GM23338 (cell line): ENCODE measurements at regions not wholly inside any gene's neighbourhood (a gene's known extent, or its start where the extent isn't known, plus 50 kb on each side); places are given as distances from the start of the nearest gene placed in this dataset.

Experiments used
- ATAC-seq: fragments of 200-7000 bp; cut with Tn5 transposase; 3 replicates; pipeline ENCODE4 v1.9.1; 2020
- DNase-seq: peaks from one replicate; pipeline ENCODE4 v3.0.0-alpha.2; 2015; ENCODE audit warnings: low spot score
- H2AFZ ChIP-seq: fragments of 200-600 bp; sonication (generic); 2 replicates; pipeline ENCODE4 v1.8.0; 2016; ENCODE audit warnings: antibody characterized with exemption, mild to moderate bottlenecking, moderate library complexity
- H3F3A ChIP-seq: fragments of 200-600 bp; sonication (generic); replicated peaks from 2 replicates; pipeline ENCODE4 v1.8.0; 2017; ENCODE audit warnings: antibody characterized with exemption, mixed run types, low read depth
- H3K27ac ChIP-seq: fragments of 200-600 bp; sonication (generic); 2 replicates; pipeline ENCODE4 v1.6.1; 2016; ENCODE audit warnings: low read depth
- H3K27me3 ChIP-seq: fragments of 200-600 bp; sonication (generic); 2 replicates; pipeline ENCODE4 v1.8.0; 2016; ENCODE audit warnings: mild to moderate bottlenecking, mixed run types, moderate library complexity; ENCODE audit not compliant: insufficient read depth
- H3K36me3 ChIP-seq: fragments of 200-600 bp; sonication (generic); 2 replicates; pipeline ENCODE4 v1.8.0; 2016; ENCODE audit warnings: mild to moderate bottlenecking; ENCODE audit not compliant: insufficient read depth
- H3K4me1 ChIP-seq: fragments of 200-600 bp; sonication (generic); 2 replicates; pipeline ENCODE4 v1.8.0; 2016; ENCODE audit warnings: mild to moderate bottlenecking, moderate library complexity; ENCODE audit not compliant: insufficient read depth
- H3K4me2 ChIP-seq: fragments of 200-600 bp; sonication (generic); 2 replicates; pipeline ENCODE4 v1.7.1; 2017; ENCODE audit warnings: mixed run types
- H3K4me3 ChIP-seq: fragments of 200-600 bp; sonication (generic); 2 replicates; pipeline ENCODE4 v1.6.1; 2016; ENCODE audit warnings: mixed run types
- H3K79me2 ChIP-seq: fragments of 200-600 bp; sonication (generic); replicated peaks from 2 replicates; pipeline ENCODE4 v1.8.0; 2017; ENCODE audit warnings: mild to moderate bottlenecking; ENCODE audit not compliant: insufficient read depth
- H3K9me2 ChIP-seq: fragments of 200-600 bp; sonication (generic); 2 replicates; pipeline ENCODE4 v1.8.0; 2017; ENCODE audit not compliant: insufficient read depth
- H4K20me1 ChIP-seq: fragments of 200-600 bp; sonication (generic); replicated peaks from 2 replicates; pipeline ENCODE4 v1.8.0; 2017; ENCODE audit warnings: mild to moderate bottlenecking; ENCODE audit not compliant: insufficient read depth
- H3K27ac Mint-ChIP-seq: 2 replicates; pipeline ENCODE4 v1.8.0; 2020; ENCODE audit warnings: inconsistent platforms, mild to moderate bottlenecking, moderate library complexity, mixed read lengths
- H3K27me3 Mint-ChIP-seq: 3 replicates; pipeline ENCODE4 v1.8.0; 2022; ENCODE audit warnings: low read depth, mild to moderate bottlenecking, moderate library complexity, mixed read lengths, inconsistent platforms; ENCODE audit not compliant: insufficient read depth, poor library complexity
- H3K36me3 Mint-ChIP-seq: 3 replicates; pipeline ENCODE4 v1.8.0; 2021; ENCODE audit warnings: low read depth, mild to moderate bottlenecking, inconsistent platforms, moderate library complexity, mixed read lengths
- H3K4me1 Mint-ChIP-seq: 3 replicates; pipeline ENCODE4 v1.8.0; 2020; ENCODE audit warnings: mild to moderate bottlenecking, inconsistent platforms, mixed read lengths
- H3K4me3 Mint-ChIP-seq: 3 replicates; pipeline ENCODE4 v1.8.0; 2021; ENCODE audit warnings: moderate library complexity, mild to moderate bottlenecking, inconsistent platforms, mixed read lengths
- H3K9me3 Mint-ChIP-seq: 3 replicates; pipeline ENCODE4 v1.8.0; 2020; ENCODE audit warnings: moderate library complexity, mild to moderate bottlenecking, inconsistent platforms, mixed read lengths
- CREB1 ChIP-seq: fragments of 250-450 bp; sonication (Bioruptor Pico); IDR thresholded peaks from 2 replicates; pipeline ENCODE4 v1.5.0; 2020; ENCODE audit warnings: low read depth, mild to moderate bottlenecking, moderate library complexity
- EZH2 ChIP-seq: fragments of 200-600 bp; sonication (generic); IDR thresholded peaks from one replicate; pipeline ENCODE4 v1.8.0; 2017; ENCODE audit warnings: antibody characterized with exemption, mild to moderate bottlenecking, low read depth; ENCODE audit not compliant: unreplicated experiment
- EZH2phosphoT487 ChIP-seq: fragments of 200-600 bp; sonication (generic); IDR thresholded peaks from one replicate; pipeline ENCODE4 v1.8.1; 2018; ENCODE audit warnings: antibody characterized with exemption; ENCODE audit not compliant: unreplicated experiment
- JUNB ChIP-seq: IDR thresholded peaks from one replicate; pipeline ENCODE4 v1.6.1; 2016; ENCODE audit warnings: antibody characterized with exemption; ENCODE audit not compliant: unreplicated experiment
- NANOG ChIP-seq: IDR thresholded peaks from 2 replicates; pipeline ENCODE4 v1.6.1; 2016; ENCODE audit warnings: antibody characterized with exemption, borderline replicate concordance
- POLR2AphosphoS5 ChIP-seq: IDR thresholded peaks from 2 replicates; pipeline ENCODE4 v1.6.1; 2016; ENCODE audit warnings: antibody characterized with exemption, low read depth
- STAT1 ChIP-seq: IDR thresholded peaks from one replicate; pipeline ENCODE4 v1.6.1; 2016; ENCODE audit warnings: antibody characterized with exemption; ENCODE audit not compliant: unreplicated experiment
- ZNF114 ChIP-seq: fragments of 250-450 bp; sonication (Bioruptor Pico); IDR thresholded peaks from 2 replicates; pipeline ENCODE4 v1.5.0; 2020; ENCODE audit warnings: mild to moderate bottlenecking, moderate library complexity
- ZNF331 ChIP-seq: fragments of 250-450 bp; sonication (Bioruptor Pico); IDR thresholded peaks from 2 replicates; pipeline ENCODE4 v1.5.0; 2020; ENCODE audit warnings: low read depth, mild to moderate bottlenecking, moderate library complexity
- TF ChIP-seq, protein P1 (sequence below), 2 experiments: fragments of 200-600 bp in 1 of 2; sonication (generic) in 1 of 2; conservative IDR thresholded peaks; 2 replicates each; pipeline versions ENCODE4 v1.5.1 to v1.6.1; 2016 to 2017; ENCODE audit warnings: antibody characterized with exemption in 2 of 2, low read depth in 2 of 2, mild to moderate bottlenecking in 2 of 2, moderate library complexity in 1 of 2
- TF ChIP-seq, protein P2 (sequence below): IDR thresholded peaks from 2 replicates; pipeline ENCODE4 v1.6.1; 2016; ENCODE audit warnings: antibody characterized with exemption
- TF ChIP-seq, protein P3 (sequence below): IDR thresholded peaks from one replicate; pipeline ENCODE4 v1.6.1; 2018; ENCODE audit warnings: antibody characterized with exemption; ENCODE audit not compliant: unreplicated experiment

DNA sequence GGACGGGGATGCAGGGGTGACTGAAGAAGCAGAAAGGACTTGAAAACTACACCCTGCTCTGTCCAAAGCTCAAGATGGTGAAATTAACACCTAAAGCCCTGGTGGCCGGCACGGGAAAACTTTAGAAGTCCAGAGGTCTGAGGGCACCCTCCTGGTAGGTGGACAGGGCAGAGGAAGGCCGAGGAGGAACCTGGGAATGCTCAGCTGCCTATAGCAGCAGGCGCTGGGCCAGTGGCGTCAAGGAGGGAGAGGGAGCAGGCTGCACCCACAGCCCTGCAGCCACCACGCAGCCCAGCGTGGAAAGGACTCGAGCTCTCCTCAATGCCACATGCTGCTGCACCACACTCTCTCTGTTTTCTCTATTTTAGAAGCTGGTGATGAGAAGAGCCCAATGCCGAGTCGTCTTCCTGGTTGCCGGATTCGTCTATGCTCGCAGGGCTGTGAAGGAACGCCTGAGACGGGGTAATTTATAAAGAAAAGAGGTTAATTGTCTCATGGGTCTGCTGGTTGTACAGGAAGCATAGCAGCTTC, 248.3 kb upstream of the AFDN start (continued):
- TF ChIP-seq, protein P1, sequence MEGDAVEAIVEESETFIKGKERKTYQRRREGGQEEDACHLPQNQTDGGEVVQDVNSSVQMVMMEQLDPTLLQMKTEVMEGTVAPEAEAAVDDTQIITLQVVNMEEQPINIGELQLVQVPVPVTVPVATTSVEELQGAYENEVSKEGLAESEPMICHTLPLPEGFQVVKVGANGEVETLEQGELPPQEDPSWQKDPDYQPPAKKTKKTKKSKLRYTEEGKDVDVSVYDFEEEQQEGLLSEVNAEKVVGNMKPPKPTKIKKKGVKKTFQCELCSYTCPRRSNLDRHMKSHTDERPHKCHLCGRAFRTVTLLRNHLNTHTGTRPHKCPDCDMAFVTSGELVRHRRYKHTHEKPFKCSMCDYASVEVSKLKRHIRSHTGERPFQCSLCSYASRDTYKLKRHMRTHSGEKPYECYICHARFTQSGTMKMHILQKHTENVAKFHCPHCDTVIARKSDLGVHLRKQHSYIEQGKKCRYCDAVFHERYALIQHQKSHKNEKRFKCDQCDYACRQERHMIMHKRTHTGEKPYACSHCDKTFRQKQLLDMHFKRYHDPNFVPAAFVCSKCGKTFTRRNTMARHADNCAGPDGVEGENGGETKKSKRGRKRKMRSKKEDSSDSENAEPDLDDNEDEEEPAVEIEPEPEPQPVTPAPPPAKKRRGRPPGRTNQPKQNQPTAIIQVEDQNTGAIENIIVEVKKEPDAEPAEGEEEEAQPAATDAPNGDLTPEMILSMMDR (conservative IDR thresholded peaks at IDR 0.05; ENCODE audit: low read depth in 2 of 2), result no peak
- TF ChIP-seq, protein P2, sequence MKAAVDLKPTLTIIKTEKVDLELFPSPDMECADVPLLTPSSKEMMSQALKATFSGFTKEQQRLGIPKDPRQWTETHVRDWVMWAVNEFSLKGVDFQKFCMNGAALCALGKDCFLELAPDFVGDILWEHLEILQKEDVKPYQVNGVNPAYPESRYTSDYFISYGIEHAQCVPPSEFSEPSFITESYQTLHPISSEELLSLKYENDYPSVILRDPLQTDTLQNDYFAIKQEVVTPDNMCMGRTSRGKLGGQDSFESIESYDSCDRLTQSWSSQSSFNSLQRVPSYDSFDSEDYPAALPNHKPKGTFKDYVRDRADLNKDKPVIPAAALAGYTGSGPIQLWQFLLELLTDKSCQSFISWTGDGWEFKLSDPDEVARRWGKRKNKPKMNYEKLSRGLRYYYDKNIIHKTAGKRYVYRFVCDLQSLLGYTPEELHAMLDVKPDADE, result no peak
- TF ChIP-seq POLR2AphosphoS5 (no peak), EZH2phosphoT487 (no peak), CREB1 (no peak), STAT1 (no peak), NANOG (no peak), ZNF114 (no peak), JUNB (no peak), EZH2 (no peak), ZNF331 (no peak)
- TF ChIP-seq, protein P3, sequence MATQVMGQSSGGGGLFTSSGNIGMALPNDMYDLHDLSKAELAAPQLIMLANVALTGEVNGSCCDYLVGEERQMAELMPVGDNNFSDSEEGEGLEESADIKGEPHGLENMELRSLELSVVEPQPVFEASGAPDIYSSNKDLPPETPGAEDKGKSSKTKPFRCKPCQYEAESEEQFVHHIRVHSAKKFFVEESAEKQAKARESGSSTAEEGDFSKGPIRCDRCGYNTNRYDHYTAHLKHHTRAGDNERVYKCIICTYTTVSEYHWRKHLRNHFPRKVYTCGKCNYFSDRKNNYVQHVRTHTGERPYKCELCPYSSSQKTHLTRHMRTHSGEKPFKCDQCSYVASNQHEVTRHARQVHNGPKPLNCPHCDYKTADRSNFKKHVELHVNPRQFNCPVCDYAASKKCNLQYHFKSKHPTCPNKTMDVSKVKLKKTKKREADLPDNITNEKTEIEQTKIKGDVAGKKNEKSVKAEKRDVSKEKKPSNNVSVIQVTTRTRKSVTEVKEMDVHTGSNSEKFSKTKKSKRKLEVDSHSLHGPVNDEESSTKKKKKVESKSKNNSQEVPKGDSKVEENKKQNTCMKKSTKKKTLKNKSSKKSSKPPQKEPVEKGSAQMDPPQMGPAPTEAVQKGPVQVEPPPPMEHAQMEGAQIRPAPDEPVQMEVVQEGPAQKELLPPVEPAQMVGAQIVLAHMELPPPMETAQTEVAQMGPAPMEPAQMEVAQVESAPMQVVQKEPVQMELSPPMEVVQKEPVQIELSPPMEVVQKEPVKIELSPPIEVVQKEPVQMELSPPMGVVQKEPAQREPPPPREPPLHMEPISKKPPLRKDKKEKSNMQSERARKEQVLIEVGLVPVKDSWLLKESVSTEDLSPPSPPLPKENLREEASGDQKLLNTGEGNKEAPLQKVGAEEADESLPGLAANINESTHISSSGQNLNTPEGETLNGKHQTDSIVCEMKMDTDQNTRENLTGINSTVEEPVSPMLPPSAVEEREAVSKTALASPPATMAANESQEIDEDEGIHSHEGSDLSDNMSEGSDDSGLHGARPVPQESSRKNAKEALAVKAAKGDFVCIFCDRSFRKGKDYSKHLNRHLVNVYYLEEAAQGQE, result no peak

DNA sequence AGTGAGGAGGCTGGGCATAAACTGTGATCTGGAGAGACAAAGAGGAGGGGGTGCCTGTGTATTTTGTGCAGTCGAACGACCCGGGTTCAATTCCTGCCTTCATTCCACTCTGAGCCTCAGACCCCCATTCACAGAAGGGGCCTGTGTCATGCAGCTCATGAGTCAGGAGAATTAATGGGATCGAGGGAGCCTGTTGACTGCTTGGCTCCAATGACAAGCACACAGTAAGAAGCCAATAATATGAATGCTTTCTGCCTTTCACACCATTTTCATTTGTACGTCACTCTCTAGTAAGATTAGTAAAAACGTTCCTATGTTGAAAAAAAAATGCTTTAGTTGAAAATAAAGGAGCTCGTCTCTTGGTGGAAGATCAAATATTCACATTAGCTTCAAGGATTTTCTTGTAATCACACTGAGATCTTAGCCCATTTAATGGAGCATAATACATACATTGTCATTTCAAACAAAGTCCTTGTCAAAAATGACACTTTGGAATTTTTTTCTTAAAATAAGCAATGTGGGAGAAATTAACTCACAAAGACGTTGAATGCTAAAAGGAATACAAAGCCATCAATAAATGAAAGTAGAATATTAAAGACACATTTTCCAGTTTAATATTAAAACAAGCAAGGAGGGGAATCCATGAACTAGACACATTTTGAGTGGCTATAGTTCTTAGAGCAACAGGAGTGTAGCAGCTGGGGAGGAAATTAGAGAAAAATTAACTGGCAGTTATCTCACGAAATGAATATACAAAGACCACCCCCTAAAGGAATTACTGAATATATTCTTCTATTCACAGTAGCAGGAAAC, 246.7 kb upstream of the AFDN start:
- Mint-ChIP-seq H3K27me3 (peaks cover 14% of the 10 kb centered on the region), H3K4me3 (no peak overlapping the region), H3K9me3 (peaks cover 3% of the 10 kb centered on the region), H3K4me1 (peaks cover 7% of the 10 kb centered on the region; the same call in 2 of the 3 replicates), H3K36me3 (no peaks in the 10 kb centered on the region), H3K27ac (no peak overlapping the region)
- H3K36me3 ChIP-seq, result no peaks in the 10 kb centered on the region
- no peaks in the 10 kb centered on the region for H3F3A ChIP-seq
- DNase-seq (no peak), ATAC-seq (no peak)
- H2AFZ ChIP-seq, result no peak overlapping the region
- no peaks in the 10 kb centered on the region for H3K79me2 ChIP-seq
- H3K27ac ChIP-seq, result no peak overlapping the region
- H3K27me3 ChIP-seq, result no peaks in the 10 kb centered on the region
- no peaks in the 10 kb centered on the region for H3K4me1 ChIP-seq
- no peak overlapping the region for H3K4me2 ChIP-seq
- no peaks in the 10 kb centered on the region for H4K20me1 ChIP-seq
- no peaks in the 10 kb centered on the region for H3K9me2 ChIP-seq
- H3K4me3 ChIP-seq, result no peak overlapping the region
- TF ChIP-seq POLR2AphosphoS5, result no peak
- no peak for TF ChIP-seq STAT1
- TF ChIP-seq ZNF114, result no peak
- no peak for TF ChIP-seq CREB1
- no peak for TF ChIP-seq EZH2phosphoT487
